Esophagus squamous epithelium (tissue), 5 donors: ENCODE measurements at regions not wholly inside any gene's neighbourhood (a gene's known extent, or its start where the extent isn't known, plus 50 kb on each side); places are given as distances from the start of the nearest gene placed in this dataset.

Source experiments
- DNase-seq: peaks from one replicate; lab custom pipeline; 2025; lab: John Stamatoyannopoulos, UW
- H3K27ac ChIP-seq, 4 donors: fragments of 200-600 bp; sonication (generic); one replicate each; pipeline ENCODE4 v1.5.1; 2016 to 2019; ENCODE audit warnings: mild to moderate bottlenecking in 1 of 4
- H3K27me3 ChIP-seq, 4 donors: fragments of 200-600 bp; sonication (generic); 1 replicate in 3 of 4; 2 replicates in 1 of 4; pipeline versions ENCODE4 v1.5.1 to v1.6.0; 2017 to 2021; ENCODE audit warnings: antibody characterized with exemption in 1 of 4
- H3K36me3 ChIP-seq, 3 donors: fragments of 200-600 bp; sonication (generic); one replicate each; pipeline ENCODE4 v1.5.1; 2016 to 2019
- H3K4me1 ChIP-seq, 3 donors: fragments of 200-600 bp; sonication (generic); one replicate each; pipeline ENCODE4 v1.5.1; 2017 to 2019
- H3K4me3 ChIP-seq, 4 donors: fragments of 200-600 bp; sonication (generic); 1 replicate in 3 of 4; 2 replicates in 1 of 4; pipeline ENCODE4 v1.5.1; 2016 to 2019; ENCODE audit warnings: mild to moderate bottlenecking in 2 of 4, moderate library complexity in 1 of 4
- H3K9me3 ChIP-seq, 3 donors: fragments of 200-600 bp; sonication (generic); one replicate each; pipeline ENCODE4 v1.5.1; 2016 to 2019
- CTCF ChIP-seq, 6 experiments: fragments of 450-650 bp in 4 of 6; fragments of 200-600 bp in 2 of 6; sonication (generic) in 2 of 6; IDR thresholded peaks; one replicate each; pipeline ENCODE4 v1.5.1; 2016 to 2019; ENCODE audit warnings: antibody characterized with exemption in 6 of 6, mild to moderate bottlenecking in 4 of 6, moderate library complexity in 4 of 6
- POLR2A ChIP-seq, 4 donors: fragments of 450-650 bp; IDR thresholded peaks; one replicate each; pipeline ENCODE4 v1.6.1; 2017; ENCODE audit warnings: antibody characterized with exemption in 4 of 4, mild to moderate bottlenecking in 4 of 4, moderate library complexity in 3 of 4
- WGBS, 2 donors: methylation state at CpG; one replicate each; pipeline ENCODE4 v1.1.5; 2018; 5-methylcytosine and 5-hydroxymethylcytosine counted together
- intact Hi-C: fragments of 100-400 bp; cut with DNase I; formaldehyde crosslinking; loops from one replicate; pipeline ENCODE4 v1.15.0; 2022
- donor health status: DM: yes; HTN: yes; CAD: no.

- H3K27ac ChIP-seq, result peak overlapping the region; percentile 22 to 69 (median 42)
- intact Hi-C loops, result no loop called here
- 67 to 77% methylated on average over 4 of the region's 4 CpGs for WGBS, 2 donors
Observed at GRCh38 chr15:62546628-62547027, 381.5 kb upstream of the C2CD4B start.

GRCh38 chr15:62547584-62547983 is 382.5 kb upstream of the C2CD4B start:
- intact Hi-C loops, result no loop called here
- Histone ChIP-seq H3K4me1 (peaks cover 5 to 37% (median 21%) of the 10 kb centered on the region in 3 donors), H3K27ac (peak overlapping the region in 2 of 4 donors; percentile 57 to 69), H3K27me3 (no peaks in the 10 kb centered on the region), H3K4me3 (no peak overlapping the region), H3K36me3 (no peaks in the 10 kb centered on the region), H3K9me3 (no peaks in the 10 kb centered on the region)
- no peak for DNase-seq
- TF ChIP-seq POLR2A (IDR thresholded peaks at IDR 0.05) (no peak), CTCF (IDR thresholded peaks at IDR 0.05) (no peak)
- WGBS, 2 donors, result 52 to 58% methylated on average over 3 of the region's 3 CpGs

More at GRCh38 chr15:62546628-62547027, 381.5 kb upstream of the C2CD4B start:
- Histone ChIP-seq H3K4me3 (no peak overlapping the region), H3K9me3 (no peaks in the 10 kb centered on the region), H3K36me3 (no peaks in the 10 kb centered on the region), H3K27me3 (no peaks in the 10 kb centered on the region), H3K4me1 (peaks cover 5 to 37% (median 21%) of the 10 kb centered on the region in 3 donors)
- no peak for DNase-seq
- TF ChIP-seq CTCF (IDR thresholded peaks at IDR 0.05) (no peak), POLR2A (IDR thresholded peaks at IDR 0.05) (no peak)

- Histone ChIP-seq H3K4me3 (no peak overlapping the region), H3K4me1 (peaks cover 5 to 37% (median 21%) of the 10 kb centered on the region in 3 donors), H3K27me3 (no peaks in the 10 kb centered on the region), H3K36me3 (no peaks in the 10 kb centered on the region), H3K27ac (no peak overlapping the region), H3K9me3 (no peaks in the 10 kb centered on the region)
- WGBS, 2 donors, result 69 to 71% methylated on average over 4 of the region's 5 CpGs
- no peak for DNase-seq
- intact Hi-C loops, result no loop called here
- TF ChIP-seq CTCF (IDR thresholded peaks at IDR 0.05) (peak in 4 of 6 experiments; percentile 26 to 56 (median 38)), POLR2A (IDR thresholded peaks at IDR 0.05) (no peak)
Observed at GRCh38 chr15:62549345-62549970, 384.4 kb upstream of the C2CD4B start.

- no peak overlapping the region for H3K27ac ChIP-seq
- DNase-seq, result no peak
- intact Hi-C loops, result no loop called here
- no peak overlapping the region for H3K4me3 ChIP-seq
- 70 to 71% methylated on average over 3 of the region's 3 CpGs for WGBS, 2 donors
- H3K9me3 ChIP-seq, result no peaks in the 10 kb centered on the region
- no peaks in the 10 kb centered on the region for H3K27me3 ChIP-seq
- no peak for TF ChIP-seq POLR2A (IDR thresholded peaks at IDR 0.05)
- TF ChIP-seq CTCF (IDR thresholded peaks at IDR 0.05), result no peak
- H3K4me1 ChIP-seq, result peaks cover 5 to 34% (median 21%) of the 10 kb centered on the region in 3 donors
- H3K36me3 ChIP-seq, result no peaks in the 10 kb centered on the region
Observed at GRCh38 chr15:62550106-62550505, 385.0 kb upstream of the C2CD4B start.

GRCh38 chr15:62552444-62552843 is 387.4 kb upstream of the C2CD4B start:
- H3K4me3 ChIP-seq, result no peak overlapping the region
- no peak overlapping the region for H3K27ac ChIP-seq
- H3K9me3 ChIP-seq, result no peaks in the 10 kb centered on the region
- no peaks in the 10 kb centered on the region for H3K27me3 ChIP-seq
- peaks cover 0 to 11% (median 0%) of the 10 kb centered on the region in 3 donors for H3K4me1 ChIP-seq
- DNase-seq, result no peak
- intact Hi-C loops, result no loop called here
- no peak for TF ChIP-seq POLR2A (IDR thresholded peaks at IDR 0.05)
- TF ChIP-seq CTCF (IDR thresholded peaks at IDR 0.05), result no peak
- no peaks in the 10 kb centered on the region for H3K36me3 ChIP-seq
